CD14-positive monocyte (primary cell): ENCODE measurements at regions not wholly inside any gene's neighbourhood (a gene's known extent, or its start where the extent isn't known, plus 50 kb on each side); places are given as distances from the start of the nearest gene placed in this dataset.

Experiments
- DNase-seq, 3 donors: peaks; one replicate each; pipeline ENCODE4 v3.0.0-alpha.2; 2011 to 2022
- H2AFZ ChIP-seq: 2 replicates; pipeline ENCODE4 v1.6.0; 2012; ENCODE audit warnings: mild to moderate bottlenecking, low read depth, low read length, inconsistent platforms; ENCODE audit not compliant: insufficient read depth, poor library complexity, severe bottlenecking
- H3K27ac ChIP-seq, 2 donors: 1 replicate in 1 of 2; 2 replicates in 1 of 2; pipeline ENCODE4 v1.5.1; 2012 to 2013; ENCODE audit warnings: low read length in 2 of 2, control low read depth in 1 of 2, inconsistent platforms in 1 of 2, low read depth in 1 of 2, mild to moderate bottlenecking in 1 of 2
- H3K27me3 ChIP-seq, 2 donors: one replicate each; pipeline versions ENCODE4 v1.6.0 to v1.6.1; 2011 to 2013; ENCODE audit warnings: low read length in 2 of 2; ENCODE audit not compliant: control insufficient read depth in 2 of 2, insufficient read depth in 2 of 2
- H3K36me3 ChIP-seq, 2 donors: replicated peaks in 1 of 2; 1 replicate in 1 of 2; 2 replicates in 1 of 2; pipeline versions ENCODE4 v1.5.1 to v1.6.1; 2012 to 2013; ENCODE audit warnings: low read length in 2 of 2, control low read depth in 1 of 2, inconsistent platforms in 1 of 2, mild to moderate bottlenecking in 1 of 2; ENCODE audit not compliant: insufficient read depth in 2 of 2, control insufficient read depth in 1 of 2
- H3K4me1 ChIP-seq, 2 donors: 1 replicate in 1 of 2; 2 replicates in 1 of 2; pipeline versions ENCODE4 v1.5.1 to v1.6.1; 2012 to 2013; ENCODE audit warnings: low read length in 2 of 2, control low read depth in 1 of 2, inconsistent platforms in 1 of 2, mild to moderate bottlenecking in 1 of 2, moderate library complexity in 1 of 2; ENCODE audit not compliant: insufficient read depth in 2 of 2, control insufficient read depth in 1 of 2
- H3K4me2 ChIP-seq: replicated peaks from 2 replicates; pipeline ENCODE3; 2012; ENCODE audit warnings: low read length, moderate library complexity, mild to moderate bottlenecking; ENCODE audit not compliant: poor library complexity, severe bottlenecking; ENCODE audit errors: extremely low read depth
- H3K4me3 ChIP-seq, 3 experiments: fragments of 200-600 bp in 1 of 3; sonication (generic) in 1 of 3; replicated peaks in 1 of 3; 1 replicate in 2 of 3; 2 replicates in 1 of 3; pipeline ENCODE4 v1.5.1; 2011 to 2013; ENCODE audit warnings: low read length in 3 of 3, mild to moderate bottlenecking in 3 of 3, control low read depth in 2 of 3, low read depth in 2 of 3, inconsistent platforms in 1 of 3, moderate library complexity in 1 of 3
- H3K79me2 ChIP-seq: 2 replicates; pipeline ENCODE4 v1.6.0; 2012; ENCODE audit warnings: mild to moderate bottlenecking, control low read depth, inconsistent platforms, low read length, moderate library complexity; ENCODE audit not compliant: insufficient read depth
- H3K9ac ChIP-seq: 2 replicates; pipeline ENCODE4 v1.6.0; 2017; ENCODE audit warnings: low read length, mild to moderate bottlenecking; ENCODE audit not compliant: insufficient read depth, poor library complexity, severe bottlenecking
- H3K9me3 ChIP-seq, 2 donors: replicated peaks in 1 of 2; 1 replicate in 1 of 2; 2 replicates in 1 of 2; pipeline versions ENCODE4 v1.5.1 to v1.6.1; 2012 to 2013; ENCODE audit warnings: low read length in 2 of 2, control low read depth in 1 of 2; ENCODE audit not compliant: control insufficient read depth in 1 of 2, insufficient read depth in 1 of 2
- H4K20me1 ChIP-seq: 2 replicates; pipeline ENCODE4 v1.6.0; 2012; ENCODE audit warnings: mild to moderate bottlenecking, low read length, control low read depth, moderate library complexity; ENCODE audit not compliant: insufficient read depth
- H3K27ac Mint-ChIP-seq, 7 donors: one replicate each; pipeline ENCODE4 v1.8.0; 2020; ENCODE audit warnings: mild to moderate bottlenecking in 7 of 7, mixed read lengths in 7 of 7, moderate library complexity in 6 of 7, inconsistent platforms in 2 of 7
- H3K27me3 Mint-ChIP-seq, 3 donors: one replicate each; pipeline ENCODE4 v1.8.0; 2021 to 2022; ENCODE audit warnings: low read depth in 3 of 3, mild to moderate bottlenecking in 3 of 3, mixed read lengths in 3 of 3, moderate library complexity in 3 of 3, inconsistent platforms in 1 of 3
- H3K36me3 Mint-ChIP-seq, 2 donors: one replicate each; pipeline ENCODE4 v1.8.0; 2020; ENCODE audit warnings: mixed read lengths in 2 of 2, inconsistent platforms in 1 of 2, mild to moderate bottlenecking in 1 of 2
- H3K4me1 Mint-ChIP-seq: one replicate; pipeline ENCODE4 v1.8.0; 2020; ENCODE audit warnings: mild to moderate bottlenecking, mixed read lengths
- H3K4me3 Mint-ChIP-seq, 2 donors: one replicate each; pipeline ENCODE4 v1.8.0; 2020; ENCODE audit warnings: mild to moderate bottlenecking in 2 of 2, mixed read lengths in 2 of 2, moderate library complexity in 1 of 2
- H3K9me3 Mint-ChIP-seq, 7 donors: one replicate each; pipeline ENCODE4 v1.8.0; 2020 to 2022; ENCODE audit warnings: mixed read lengths in 7 of 7, mild to moderate bottlenecking in 6 of 7, moderate library complexity in 6 of 7, inconsistent platforms in 2 of 7
- WGBS: methylation state at CpG from one replicate; pipeline ENCODE4 v1.1.5; 2013; ENCODE audit warnings: missing lambda C conversion rate; ENCODE audit not compliant: insufficient coverage; 5-methylcytosine and 5-hydroxymethylcytosine counted together
- intact Hi-C, 2 donors: fragments of 100-400 bp; cut with micrococcal nuclease; formaldehyde crosslinking; loops; one replicate each; pipeline versions ENCODE4 v1.15.0 to v1.15.1; 2023
- TF ChIP-seq, protein P1 (sequence below): fragments of 200-600 bp; IDR thresholded peaks from one replicate; pipeline ENCODE4 v1.8.0; 2022; ENCODE audit warnings: antibody characterized with exemption, mild to moderate bottlenecking

DNA sequence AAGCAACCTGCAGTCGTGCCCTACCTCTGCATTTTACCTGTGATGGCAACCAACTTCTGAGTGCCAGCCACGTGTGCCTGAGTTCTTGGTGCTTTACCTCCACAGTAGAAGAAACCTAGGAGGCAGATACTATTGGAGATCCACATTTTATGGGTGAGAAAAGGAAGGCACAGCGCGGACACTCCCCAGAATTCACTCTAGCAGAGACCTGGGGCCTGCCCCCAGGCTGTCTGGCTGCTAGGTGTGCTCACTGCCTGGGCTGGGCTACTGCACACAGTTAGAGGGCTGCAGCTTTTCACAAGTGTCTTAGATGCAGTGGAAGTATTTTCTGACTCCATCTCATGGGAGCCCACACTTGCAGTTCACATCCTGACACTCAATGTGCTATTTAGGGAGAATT, 598.8 kb upstream of the ADAMTS16 start:
- H4K20me1 ChIP-seq: no peaks in the 10 kb centered on the region
- 100% methylated on average over 1 of the region's 4 CpGs for WGBS
- no peaks in the 10 kb centered on the region for H3K27me3 ChIP-seq
- H3K4me1 Mint-ChIP-seq: no peaks in the 10 kb centered on the region
- H3K4me3 ChIP-seq: no peak overlapping the region
- no peaks in the 10 kb centered on the region for H3K36me3 ChIP-seq
- no peak overlapping the region for H3K27ac ChIP-seq
- H3K9ac ChIP-seq: no peak overlapping the region
- H3K9me3 Mint-ChIP-seq: peaks cover 0 to 21% (median 3%) of the 10 kb centered on the region in 7 donors
- H2AFZ ChIP-seq: no peak overlapping the region
- no peaks in the 10 kb centered on the region for H3K4me1 ChIP-seq
- H3K27ac Mint-ChIP-seq: no peak overlapping the region
- DNase-seq: no peak
- no peaks in the 10 kb centered on the region for H3K79me2 ChIP-seq
- intact Hi-C loops: no loop called here
- no peak overlapping the region for H3K4me3 Mint-ChIP-seq
- TF ChIP-seq, protein P1, sequence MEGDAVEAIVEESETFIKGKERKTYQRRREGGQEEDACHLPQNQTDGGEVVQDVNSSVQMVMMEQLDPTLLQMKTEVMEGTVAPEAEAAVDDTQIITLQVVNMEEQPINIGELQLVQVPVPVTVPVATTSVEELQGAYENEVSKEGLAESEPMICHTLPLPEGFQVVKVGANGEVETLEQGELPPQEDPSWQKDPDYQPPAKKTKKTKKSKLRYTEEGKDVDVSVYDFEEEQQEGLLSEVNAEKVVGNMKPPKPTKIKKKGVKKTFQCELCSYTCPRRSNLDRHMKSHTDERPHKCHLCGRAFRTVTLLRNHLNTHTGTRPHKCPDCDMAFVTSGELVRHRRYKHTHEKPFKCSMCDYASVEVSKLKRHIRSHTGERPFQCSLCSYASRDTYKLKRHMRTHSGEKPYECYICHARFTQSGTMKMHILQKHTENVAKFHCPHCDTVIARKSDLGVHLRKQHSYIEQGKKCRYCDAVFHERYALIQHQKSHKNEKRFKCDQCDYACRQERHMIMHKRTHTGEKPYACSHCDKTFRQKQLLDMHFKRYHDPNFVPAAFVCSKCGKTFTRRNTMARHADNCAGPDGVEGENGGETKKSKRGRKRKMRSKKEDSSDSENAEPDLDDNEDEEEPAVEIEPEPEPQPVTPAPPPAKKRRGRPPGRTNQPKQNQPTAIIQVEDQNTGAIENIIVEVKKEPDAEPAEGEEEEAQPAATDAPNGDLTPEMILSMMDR: no peak
- H3K36me3 Mint-ChIP-seq: no peaks in the 10 kb centered on the region
- H3K9me3 ChIP-seq: peaks cover 11 to 22% of the 10 kb centered on the region in 2 donors
- H3K27me3 Mint-ChIP-seq: no peaks in the 10 kb centered on the region
- no peak overlapping the region for H3K4me2 ChIP-seq

DNA sequence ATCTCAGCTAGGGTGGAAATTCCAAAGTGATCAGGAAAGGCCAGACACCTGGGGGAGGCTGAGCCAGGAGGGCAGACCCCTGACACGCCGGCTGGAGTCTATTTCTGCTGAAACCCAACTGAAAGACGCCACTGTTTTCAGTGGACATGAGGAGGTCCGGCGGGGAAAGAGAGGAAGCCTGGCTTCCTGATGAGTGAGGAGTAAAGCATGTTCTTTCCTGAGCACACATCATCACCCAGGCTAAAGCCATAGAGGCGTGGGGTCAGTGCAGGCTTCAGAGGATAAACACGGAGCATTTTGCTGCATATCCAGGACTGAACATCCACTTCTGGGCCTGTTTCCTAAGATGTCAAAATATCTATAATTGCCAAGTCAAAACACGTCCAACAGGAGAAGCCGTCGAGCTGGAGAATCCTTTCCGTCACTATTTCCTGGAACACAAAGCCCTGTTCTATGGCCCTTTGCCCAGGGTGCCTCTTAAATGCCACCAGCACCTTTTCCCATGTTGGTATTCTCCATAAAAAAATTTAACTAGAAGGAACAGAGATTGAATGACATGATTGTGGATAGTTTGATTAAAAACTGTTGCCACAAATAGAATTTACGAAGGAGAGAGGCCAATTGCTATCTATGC, 597.9 kb upstream of the ADAMTS16 start:
- Histone ChIP-seq H3K9me3 (peaks cover 5 to 17% of the 10 kb centered on the region in 2 donors), H3K36me3 (no peaks in the 10 kb centered on the region), H3K27me3 (no peaks in the 10 kb centered on the region), H3K4me2 (no peak overlapping the region), H3K27ac (no peak overlapping the region), H3K4me3 (no peak overlapping the region), H2AFZ (no peak overlapping the region), H3K9ac (no peak overlapping the region), H4K20me1 (no peaks in the 10 kb centered on the region), H3K79me2 (no peaks in the 10 kb centered on the region), H3K4me1 (no peaks in the 10 kb centered on the region)
- Mint-ChIP-seq H3K4me3 (no peak overlapping the region), H3K27me3 (no peaks in the 10 kb centered on the region), H3K36me3 (no peaks in the 10 kb centered on the region), H3K9me3 (peaks cover 0 to 18% (median 2%) of the 10 kb centered on the region in 7 donors), H3K4me1 (no peaks in the 10 kb centered on the region), H3K27ac (no peak overlapping the region)
- WGBS: 80% methylated on average over 2 of the region's 12 CpGs
- no peak for DNase-seq
- TF ChIP-seq, protein P1: no peak
- intact Hi-C loops: no loop called here
